Fibroblast of skin of back (primary cell): ENCODE measurements at regions not wholly inside any gene's neighbourhood (a gene's known extent, or its start where the extent isn't known, plus 50 kb on each side); places are given as distances from the start of the nearest gene placed in this dataset.
A peak's percentile ranks its signal among the peaks of the same experiment; 100 is the strongest.
"Not testable (repeated sequence)": the region's sequence is repeated elsewhere in the genome, so short reads cannot be mapped to it uniquely, and the experiment has no call there.

Experiments used
- DNase-seq: peaks from one replicate; pipeline ENCODE4 v3.0.0-alpha.2; 2013

DNA sequence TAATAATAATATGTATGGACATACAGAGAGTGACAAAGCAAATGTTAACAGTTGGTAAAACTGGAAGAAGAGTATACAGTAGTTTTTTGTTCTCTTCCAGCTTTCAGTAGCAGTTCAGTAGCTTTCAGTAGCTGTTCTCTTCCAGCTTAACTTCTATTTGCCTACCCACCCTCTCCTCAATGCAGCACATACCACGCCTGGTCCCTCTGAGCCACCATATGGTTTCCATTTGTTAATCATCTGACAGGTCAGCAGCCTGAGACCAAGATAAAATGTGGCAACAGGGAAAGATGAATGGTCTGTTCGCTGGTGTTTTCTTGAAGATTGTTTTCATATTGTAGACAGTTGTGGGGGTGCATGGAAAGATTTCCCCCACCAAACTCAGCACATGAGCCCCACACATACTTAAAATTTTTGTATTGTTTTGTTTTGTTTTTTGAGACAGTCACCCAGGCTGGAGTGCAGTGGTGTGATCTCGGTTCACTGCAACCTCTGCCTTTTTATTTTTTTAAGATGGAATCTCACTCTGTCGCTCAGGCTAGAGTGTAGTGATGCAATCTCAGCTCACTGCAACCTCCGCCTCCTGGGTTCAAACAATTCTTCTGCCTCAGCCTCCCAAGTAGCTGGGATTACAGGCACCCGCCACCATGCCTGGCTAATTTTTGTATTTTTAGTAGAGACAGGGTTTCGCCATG is 56.8 kb downstream of the ATP6V0E2 start:
- peak; percentile 51 for DNase-seq

DNA sequence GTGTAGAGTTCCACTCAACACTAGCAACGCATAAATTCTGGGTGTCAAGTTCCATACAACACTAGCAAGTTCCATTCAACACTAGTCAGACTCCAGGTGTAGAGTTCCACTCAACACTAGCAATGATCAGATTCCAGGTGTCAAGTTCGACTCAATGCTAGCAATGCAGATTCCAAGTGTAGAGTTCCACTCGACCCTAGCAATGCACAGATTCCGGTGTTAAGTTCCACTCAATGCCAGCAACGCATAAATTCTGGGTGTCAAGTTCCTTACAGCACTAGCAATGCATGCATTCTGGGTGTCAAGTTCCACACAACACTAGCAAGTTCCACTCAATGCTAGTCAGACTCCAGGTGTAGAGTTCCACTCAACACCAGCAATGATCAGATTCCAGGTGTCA is 60.0 kb downstream of the ATP6V0E2 start:
- not testable (repeated sequence) for DNase-seq

DNA sequence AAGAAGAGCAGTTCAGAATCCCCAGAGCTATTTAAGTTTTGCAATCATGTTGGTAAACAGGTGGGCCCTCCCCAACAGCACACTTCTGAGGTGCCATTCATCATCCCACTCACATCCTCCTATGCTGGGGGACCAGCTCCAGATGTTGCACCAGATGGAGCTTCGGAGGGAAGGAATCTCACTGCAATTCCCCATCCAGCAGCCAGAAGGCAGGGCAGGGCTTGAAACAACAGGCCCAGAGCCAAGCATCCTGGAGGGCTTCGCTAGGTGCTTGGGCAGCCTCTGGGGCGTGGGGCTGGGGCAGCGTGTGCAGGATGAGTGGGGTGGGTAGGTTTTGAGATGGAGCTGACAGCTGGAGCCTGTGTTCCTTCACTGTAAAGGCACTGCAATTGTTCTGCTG is 73.6 kb downstream of the ATP6V0E2 start:
- not testable (repeated sequence) for DNase-seq

DNA sequence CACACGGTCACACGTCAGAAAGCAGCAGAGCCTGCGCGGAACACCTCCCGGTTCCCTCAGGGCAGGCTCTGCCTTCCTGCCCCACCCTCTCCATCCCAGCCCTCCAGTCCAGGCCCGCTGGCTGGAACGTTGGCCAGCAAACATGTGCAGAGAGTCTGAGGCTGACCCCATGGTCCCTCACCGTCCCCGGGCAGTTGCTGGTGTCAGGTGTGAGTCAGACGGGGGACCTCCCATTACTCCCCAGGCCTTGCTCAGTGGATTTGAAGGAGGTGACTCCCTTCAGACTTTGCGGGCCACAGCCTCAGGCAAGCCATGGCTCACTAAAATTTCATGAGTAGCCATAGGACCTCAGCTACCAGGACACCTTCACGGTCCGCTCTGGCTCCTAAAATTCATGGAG is 74.7 kb downstream of the ATP6V0E2 start:
- DNase-seq = not testable (repeated sequence)

DNA sequence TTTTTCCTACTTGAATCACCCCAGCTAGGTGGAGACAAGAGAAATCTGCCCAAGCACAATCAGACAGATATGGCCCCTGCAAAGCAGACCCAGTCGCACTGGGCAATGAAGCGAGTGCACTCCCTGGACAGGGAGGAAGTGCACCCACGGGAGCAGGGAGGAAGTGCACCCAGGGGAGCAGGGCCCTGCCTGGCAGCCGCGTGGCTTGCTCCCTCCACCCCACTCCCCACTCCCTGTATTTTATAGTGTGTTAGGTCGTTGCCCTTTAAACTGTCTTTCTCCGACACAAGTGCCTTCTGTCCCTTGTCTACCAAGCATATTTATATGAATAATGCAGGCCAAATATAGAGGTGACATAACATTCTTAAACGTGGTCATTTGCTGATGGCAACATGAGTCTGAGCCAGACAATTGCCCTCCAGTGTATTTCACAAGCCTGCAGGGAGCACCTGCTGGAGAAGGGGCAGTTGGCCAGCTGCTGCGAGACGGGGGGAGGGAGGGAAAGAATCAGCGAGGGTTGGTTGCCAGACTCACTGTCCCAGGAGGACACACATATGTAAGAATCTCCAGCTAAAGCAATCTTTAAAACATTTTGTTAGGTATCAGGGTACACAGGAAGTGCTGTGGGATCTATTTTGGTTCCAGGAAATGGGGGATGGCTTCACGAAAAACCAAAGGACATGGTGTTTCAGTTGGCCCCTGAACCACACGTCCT is 76.3 kb downstream of the ATP6V0E2 start:
- DNase-seq = not testable (repeated sequence)

DNA sequence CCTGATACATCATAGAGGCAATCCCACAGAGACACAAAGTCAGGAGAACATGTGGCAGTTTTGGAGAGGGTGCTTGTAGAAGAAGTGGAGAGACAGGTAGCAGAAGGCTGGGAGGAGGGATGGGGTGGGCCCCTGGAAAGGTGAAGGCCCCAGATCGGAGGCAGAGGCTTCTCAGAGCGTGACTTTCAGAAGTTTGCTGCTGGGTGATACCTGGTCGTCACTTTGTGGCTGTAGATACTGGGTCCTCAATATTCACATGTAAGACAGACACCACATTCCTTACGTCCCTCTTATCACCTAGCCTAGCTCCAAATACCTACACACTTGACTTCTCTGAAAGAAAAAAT is 76.8 kb downstream of the ATP6V0E2 start:
- not testable (repeated sequence) for DNase-seq

DNA sequence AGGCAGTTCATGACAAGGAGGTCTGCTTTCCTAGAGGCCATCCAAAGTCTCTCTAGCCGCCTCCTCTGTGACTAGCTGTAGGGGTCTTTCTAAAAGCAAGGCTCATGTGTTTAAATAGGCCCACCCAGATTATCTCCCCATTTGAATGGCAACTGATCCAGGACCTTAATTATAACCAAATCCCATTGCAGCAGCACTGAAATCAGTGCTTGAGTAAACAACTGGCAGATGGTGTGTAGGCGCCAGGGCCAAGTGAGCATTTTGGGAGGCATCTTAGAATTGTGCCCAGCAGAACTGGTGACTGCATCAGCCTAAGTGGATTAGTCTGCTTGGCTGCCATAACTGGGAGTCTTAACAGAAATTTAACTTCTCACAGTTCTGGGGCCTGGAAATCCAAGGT is 77.8 kb downstream of the ATP6V0E2 start:
- DNase-seq = not testable (repeated sequence)

DNA sequence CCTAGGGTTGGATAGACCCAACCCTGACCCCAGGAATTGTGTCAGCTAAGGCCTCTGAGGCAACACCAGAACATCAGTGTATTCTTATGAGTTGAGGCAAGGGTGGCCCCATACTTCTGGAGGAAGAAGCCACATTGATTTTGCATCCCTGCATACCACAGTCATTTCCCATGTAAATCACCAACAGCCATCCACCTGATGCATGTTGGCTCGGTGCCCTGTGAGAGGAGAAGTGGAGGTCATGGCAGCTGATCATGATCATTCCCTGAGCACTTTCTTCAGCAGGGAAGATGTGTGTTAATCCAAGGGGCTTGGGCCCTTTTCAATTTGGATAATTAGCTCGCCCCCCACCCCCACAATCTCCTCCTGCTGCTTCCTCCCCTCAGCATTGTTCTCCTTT is 85.1 kb downstream of the ATP6V0E2 start:
- not testable (repeated sequence) for DNase-seq

DNA sequence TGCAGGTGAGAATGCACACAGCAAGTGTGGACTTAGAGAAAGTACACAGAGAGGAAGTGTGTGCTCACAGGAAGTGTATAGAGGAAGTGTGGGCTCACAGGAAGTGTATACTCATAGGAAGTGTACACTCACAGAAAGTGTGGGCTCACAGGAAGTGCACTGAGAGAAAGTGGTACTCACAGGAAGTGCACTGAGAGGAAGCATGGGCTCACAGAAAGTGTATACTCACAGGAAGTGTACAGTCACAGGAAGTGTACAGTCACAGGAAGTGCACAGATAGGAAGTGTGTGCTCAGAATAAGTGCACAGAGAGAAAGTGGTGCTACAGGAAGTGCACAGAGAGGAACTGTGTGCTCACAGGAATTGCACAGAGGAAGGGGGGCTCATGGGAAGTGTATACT is 87.1 kb downstream of the ATP6V0E2 start:
- DNase-seq = not testable (repeated sequence)

DNA sequence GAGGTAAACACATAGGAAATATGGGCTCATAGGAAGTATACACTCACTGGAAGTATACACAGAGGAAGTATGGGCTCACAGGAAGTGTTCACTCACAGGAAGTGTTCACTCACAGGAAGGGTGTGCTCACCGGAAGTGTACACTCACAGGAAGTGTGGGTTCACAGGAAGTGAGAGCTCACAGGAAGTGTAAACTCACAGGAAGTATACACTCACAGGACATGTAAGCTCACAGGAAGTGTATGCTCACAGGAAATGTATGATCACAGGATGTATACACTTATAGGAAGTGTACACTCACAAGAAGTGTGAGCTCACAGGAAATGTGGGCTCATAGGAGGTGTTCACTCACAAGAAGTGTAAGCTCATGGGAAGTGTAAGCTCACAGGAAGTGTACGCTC is 88.1 kb downstream of the ATP6V0E2 start:
- not testable (repeated sequence) for DNase-seq

DNA sequence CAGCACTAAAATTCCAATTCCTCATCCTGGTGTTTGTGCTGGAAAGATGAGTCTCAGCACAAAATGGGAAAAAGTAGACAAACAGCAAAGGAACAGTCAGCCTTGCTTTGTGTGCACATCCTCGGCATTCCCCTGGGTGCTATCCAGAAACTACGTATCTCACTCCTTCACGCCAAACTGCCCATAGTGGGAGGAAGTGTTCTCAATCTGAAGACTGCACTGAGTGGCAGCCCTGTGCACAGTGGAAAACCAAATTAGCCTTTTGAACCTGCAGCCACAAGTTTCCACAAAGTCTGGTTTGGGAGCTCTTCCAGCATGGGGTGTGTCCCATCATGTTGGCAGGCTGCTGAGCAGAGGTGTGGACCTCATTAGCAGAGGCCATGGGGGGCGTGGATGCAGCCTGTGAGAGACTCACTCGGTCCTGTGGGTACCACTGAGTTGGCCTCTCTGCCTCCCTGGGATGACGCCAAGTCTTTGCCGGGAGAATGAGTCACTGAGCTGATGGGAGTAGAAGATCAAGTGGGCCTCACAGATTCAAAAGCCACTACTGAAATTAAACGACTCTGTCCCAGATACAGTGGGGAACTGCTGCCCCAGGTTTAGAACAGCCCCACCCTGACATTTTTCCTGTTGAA is 89.0 kb downstream of the ATP6V0E2 start:
- peak; percentile 0 for DNase-seq

DNA sequence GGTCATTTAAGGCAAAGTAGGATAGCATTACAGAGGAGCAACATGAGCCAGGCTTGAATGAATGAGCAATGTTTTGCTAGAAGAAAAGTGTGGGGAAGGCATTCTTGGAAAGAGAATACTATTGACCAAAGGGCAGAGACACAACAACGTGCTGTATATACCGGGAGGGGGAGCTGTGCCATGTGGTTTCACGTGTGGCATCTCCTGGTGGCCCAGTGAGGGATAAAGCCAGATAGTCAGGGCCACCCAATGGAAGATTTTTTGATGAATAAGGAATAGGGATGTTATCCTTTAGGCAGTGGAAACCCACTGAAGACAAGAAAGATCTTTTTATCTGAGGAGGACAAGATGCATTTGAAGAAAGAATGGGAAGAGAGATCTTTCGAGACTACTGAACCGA is 90.2 kb downstream of the ATP6V0E2 start:
- not testable (repeated sequence) for DNase-seq

DNA sequence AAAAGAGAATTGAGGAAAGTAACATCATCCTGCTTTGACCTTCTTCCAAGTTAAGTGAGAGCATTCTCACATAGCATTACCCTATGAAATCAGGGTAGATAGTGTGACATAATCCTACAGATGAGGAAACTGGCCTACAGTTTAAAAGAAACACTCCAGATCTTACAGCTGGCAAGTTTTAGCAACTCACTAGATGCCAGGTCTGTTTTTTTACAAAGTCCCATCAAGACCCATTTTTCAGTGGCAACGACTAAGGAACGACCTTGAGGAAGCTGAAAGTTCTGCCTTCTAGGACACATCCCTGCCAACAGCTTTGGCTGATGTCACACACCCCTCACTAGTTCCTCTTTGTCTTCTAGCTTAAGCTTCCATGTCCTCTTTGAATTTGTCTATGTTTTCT is 92.7 kb downstream of the ATP6V0E2 start:
- not testable (repeated sequence) for DNase-seq

DNA sequence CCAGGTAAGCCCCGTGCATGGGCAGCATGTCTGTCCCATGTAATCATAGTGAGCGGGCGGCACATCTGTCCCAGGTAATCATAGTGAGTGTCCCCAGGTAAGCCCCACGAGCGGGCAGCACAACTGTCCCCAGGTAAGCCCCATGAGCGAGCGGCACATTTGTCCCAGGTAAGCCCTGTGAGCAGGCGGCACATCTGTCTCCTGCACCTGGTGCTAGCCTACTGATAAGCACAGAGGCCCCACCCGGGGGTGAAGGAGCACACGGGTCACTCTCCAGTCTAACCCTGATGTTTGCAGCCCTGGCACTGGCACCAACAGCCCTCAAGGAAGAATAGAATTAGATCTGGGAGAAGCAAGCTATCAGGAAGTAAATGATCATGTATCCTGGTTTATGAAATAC is 99.2 kb downstream of the ATP6V0E2 start:
- not testable (repeated sequence) for DNase-seq

DNA sequence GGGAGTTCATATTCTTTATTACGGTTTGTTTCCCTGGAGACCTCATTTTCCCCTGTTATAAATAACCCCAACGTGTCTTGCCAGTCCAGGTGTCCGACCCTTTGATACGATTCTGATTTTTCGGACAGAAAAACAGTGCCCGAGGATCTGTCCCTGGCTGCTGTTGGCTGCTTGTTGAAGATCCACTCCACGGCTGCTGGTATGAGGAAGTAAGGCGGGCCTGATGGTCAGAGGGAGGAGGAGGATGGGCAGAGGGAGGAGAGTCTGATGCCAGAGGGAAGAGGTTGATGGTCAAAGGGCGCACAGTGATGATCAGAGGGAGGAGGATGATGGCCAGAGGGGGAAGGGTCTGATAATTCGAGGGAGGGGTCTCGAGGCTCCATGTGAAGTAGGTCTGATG is 99.9 kb downstream of the ATP6V0E2 start:
- DNase-seq = not testable (repeated sequence)

DNA sequence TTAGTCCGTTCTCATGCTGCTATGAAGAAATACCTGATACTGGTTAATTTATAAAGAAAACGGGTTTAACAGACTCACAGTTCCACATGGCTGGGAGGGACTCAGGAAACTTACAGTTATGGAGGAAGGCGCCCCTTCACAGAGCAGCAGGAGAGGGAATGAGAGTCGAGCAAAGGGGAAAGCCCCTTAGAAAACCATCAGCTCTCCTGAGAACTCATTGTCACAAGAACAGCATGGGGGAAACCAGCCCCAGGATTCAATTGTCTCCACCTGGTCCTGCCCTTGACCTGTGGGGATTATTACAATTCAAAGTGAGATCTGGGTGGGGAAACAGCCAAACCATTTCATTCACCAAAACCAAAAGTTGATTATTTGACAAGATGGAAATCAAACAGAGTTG is 101.8 kb downstream of the ATP6V0E2 start:
- DNase-seq = not testable (repeated sequence)

DNA sequence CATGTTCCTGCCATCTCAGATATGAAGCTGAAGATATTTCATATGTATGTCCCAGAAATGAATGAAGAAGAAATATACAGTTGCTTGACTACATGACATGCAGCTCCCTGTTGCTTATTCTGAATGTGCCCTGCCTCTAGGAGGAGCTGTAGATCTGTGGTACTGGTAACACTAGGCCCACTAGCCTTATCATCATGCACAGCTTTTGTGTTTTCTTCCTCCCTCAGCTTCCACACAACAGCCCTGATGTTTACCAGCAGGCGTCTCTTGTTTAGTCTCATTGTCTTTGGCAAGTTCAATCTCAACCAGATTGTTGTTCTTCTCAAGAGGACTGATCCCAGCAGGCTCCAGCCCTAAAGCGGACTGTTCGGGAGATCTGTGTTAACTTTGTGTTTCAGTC is 104.8 kb downstream of the ATP6V0E2 start:
- DNase-seq = not testable (repeated sequence)

DNA sequence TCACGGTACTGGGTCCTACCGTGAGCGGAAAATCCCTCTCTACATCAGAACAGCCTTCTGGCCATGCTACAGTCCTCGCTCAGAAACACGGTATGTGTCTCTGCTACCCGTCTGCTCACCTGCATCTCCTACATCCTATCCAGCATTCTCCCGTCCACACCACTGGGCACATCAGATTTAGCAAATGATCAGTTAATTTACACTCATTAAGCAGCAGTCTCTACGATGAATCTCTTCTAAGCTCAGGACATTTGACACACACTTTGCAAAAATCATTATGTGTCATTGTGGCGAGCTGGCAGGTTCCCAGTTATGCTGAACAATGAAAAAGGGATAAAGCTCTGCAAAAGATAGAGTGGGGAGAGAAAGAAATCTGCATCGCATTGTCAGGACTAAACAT is 105.2 kb downstream of the ATP6V0E2 start:
- DNase-seq = not testable (repeated sequence)

DNA sequence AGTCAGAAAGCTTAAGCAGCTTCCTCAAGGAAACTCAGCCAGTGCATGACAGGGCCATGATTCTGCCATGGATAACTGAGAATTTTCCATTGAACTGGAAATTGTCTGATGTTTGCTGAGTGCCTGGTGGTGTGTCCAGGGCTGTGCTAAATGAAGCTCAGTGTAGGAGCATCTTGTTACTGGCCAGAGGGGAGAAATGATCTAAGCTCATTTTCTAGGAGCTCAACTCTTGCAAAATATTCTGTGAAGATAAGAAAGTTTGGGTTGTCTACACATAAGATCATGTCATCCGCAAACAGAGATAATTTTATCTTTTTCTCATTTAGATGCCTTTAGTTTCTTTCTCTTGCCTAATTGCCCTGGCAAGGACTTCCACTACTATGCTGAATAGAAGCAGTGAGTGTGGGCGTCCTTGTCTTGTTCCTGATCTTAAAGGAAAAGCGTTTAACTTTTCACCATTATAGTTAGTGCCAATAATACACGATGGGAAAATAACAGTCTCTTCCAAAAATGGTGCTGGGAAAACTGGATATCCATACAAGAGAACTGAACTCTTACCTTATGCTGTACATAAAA is 108.9 kb downstream of the ATP6V0E2 start:
- DNase-seq = not testable (repeated sequence)

DNA sequence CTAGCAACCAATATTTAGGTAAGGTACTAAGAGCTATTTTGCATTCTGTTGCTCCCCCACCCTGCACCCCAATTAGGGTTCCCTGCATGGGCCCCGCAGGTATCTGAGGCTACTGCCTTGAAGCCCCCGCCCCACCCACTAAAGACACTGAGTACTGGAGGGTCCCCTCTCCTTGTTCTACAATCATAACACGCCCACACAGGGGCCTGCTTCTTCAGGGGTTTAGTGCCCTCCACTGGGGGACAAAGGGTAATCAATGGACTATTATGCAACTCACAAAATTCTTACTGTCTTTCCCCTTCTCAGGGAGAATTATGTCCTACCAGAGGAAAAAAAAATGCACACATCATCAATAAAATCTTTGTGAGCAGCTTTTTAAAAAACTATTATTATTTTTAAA is 113.1 kb downstream of the ATP6V0E2 start:
- not testable (repeated sequence) for DNase-seq

DNA sequence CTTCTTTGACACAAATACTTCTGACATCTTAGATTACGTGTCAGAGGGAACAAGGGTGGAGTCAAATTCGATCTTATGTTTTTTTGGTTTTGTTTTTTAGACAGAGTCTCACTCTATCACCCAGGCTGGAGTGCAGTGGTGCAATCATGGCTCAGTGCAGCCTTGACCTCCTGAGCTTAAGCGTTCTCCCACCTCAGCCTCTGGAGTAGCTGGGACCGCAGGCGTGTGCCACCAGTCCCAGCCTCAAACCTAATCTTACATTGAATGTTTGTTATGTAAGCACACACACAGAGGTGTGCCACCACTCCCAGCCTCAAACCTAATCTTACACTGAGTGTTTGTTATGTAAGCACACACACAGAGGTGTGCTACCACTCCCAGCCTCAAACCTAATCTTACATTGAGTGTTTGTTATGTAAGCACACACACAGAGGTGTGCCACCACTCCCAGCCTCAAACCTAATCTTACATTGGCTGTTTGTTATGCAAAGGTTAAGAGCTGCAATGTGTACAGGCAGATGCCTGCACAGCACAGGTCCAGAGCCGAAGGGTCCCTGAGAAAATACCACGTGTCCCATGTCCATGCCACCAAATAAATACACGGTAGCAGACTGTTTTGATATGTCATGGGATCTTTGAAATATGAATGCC is 118.0 kb downstream of the ATP6V0E2 start:
- DNase-seq = not testable (repeated sequence)

DNA sequence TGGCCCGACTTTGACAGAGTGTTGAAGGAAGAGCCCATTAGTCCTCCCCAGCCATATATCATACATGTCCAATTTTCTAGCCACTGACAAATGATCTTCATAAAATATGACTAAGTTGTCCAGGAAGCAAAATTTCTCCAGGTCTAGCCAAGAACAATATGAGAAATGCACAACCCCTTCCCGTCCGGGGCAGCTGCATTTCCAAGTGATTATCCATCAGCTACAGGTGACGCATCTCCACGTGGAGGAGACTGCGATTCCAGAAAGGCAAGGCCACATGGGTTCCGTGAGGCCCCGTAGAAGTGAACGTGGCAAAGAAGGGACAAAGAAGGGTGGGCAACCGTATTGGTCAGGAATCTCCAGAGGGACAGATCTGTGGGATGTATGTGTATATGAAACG is 118.6 kb downstream of the ATP6V0E2 start:
- not testable (repeated sequence) for DNase-seq
